ENCODE measurements at regions not wholly inside any gene's neighbourhood (a gene's known extent, or its start where the extent isn't known, plus 50 kb on each side); places are given as distances from the start of the nearest gene placed in this dataset.

DNA sequence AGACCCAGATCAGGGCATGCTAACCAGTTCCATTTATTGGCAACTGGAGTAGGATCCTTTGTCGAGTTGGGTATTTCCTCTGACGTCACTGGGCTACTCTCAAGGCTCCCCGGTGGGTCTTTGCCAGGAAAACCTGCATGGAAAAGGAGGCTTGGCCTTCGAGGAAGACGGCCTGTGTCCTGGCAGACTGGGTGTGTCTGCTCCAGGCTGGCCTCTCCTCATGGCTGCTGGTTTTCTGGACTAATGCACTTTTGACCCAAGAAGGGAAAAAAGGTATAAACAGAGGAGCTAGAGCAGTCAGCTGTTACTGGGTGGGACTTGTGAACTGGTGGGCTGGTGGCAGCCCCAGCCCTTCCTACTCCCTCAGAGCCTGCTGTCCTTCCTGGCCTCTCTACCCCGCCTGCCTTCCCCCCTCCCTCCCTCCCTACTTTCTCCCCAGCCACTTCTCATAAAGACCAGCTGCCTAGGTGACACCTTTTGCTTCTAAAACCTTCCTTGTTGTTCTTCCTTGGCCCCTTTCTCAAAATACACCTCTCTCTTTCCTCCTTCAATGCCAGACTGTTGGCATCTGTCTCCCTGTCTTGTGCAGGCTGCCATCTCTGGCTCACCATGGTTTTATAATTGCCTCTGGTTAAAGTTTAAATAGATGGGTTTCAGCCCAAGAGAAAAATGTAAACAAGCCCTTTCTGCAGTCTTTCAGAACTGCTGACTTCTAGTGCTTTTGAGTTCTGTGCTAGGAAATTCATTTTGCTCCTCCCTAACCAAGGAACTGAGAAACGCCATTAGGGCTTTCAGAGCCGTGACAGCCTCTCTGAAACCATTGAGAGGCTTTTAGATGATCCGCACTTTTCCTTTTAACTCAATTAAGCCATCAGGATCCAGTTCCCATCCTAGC, 101.8 kb upstream of the MKLN1 start:
- TF ChIP-seq, protein P1, sequence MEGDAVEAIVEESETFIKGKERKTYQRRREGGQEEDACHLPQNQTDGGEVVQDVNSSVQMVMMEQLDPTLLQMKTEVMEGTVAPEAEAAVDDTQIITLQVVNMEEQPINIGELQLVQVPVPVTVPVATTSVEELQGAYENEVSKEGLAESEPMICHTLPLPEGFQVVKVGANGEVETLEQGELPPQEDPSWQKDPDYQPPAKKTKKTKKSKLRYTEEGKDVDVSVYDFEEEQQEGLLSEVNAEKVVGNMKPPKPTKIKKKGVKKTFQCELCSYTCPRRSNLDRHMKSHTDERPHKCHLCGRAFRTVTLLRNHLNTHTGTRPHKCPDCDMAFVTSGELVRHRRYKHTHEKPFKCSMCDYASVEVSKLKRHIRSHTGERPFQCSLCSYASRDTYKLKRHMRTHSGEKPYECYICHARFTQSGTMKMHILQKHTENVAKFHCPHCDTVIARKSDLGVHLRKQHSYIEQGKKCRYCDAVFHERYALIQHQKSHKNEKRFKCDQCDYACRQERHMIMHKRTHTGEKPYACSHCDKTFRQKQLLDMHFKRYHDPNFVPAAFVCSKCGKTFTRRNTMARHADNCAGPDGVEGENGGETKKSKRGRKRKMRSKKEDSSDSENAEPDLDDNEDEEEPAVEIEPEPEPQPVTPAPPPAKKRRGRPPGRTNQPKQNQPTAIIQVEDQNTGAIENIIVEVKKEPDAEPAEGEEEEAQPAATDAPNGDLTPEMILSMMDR (IDR thresholded peaks at IDR 0.05; ENCODE audit: insufficient read depth, low read length, severe bottlenecking): no peak
- H3K4me3 ChIP-seq (ENCODE audit: low read depth, low read length): no peak overlapping the region
- peak; percentile 29 for DNase-seq (ENCODE audit: low read depth)
- FAIRE-seq: no peak
- no peaks in the 10 kb centered on the region for H3K36me3 ChIP-seq (ENCODE audit: control insufficient read depth, insufficient read depth, low read length)
- H3K27me3 ChIP-seq (ENCODE audit: control insufficient read depth, insufficient read depth, low read length): no peaks in the 10 kb centered on the region

DNA sequence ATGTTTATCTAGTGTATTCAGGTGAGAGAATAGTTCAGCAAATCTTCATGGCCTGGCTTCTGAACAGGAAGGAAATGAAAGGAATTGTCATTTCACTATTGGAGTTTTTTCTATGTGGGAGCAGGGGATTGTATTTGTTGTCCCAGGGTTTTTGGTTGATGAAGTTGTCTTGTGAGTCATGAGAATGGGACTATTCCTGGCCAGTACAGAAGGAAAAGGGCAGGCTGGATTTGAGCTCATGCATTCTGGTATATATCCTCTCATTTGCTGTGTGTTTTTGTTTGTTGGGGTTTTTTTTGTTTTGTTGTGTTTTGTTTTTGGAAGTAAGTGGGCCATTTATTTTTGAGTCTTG, 101.2 kb upstream of the MKLN1 start:
- H3K27me3 ChIP-seq (ENCODE audit: control insufficient read depth, insufficient read depth, low read length): no peaks in the 10 kb centered on the region
- no peak for FAIRE-seq
- DNase-seq (ENCODE audit: low read depth): no peak
- no peaks in the 10 kb centered on the region for H3K36me3 ChIP-seq (ENCODE audit: control insufficient read depth, insufficient read depth, low read length)
- H3K4me3 ChIP-seq (ENCODE audit: low read depth, low read length): no peak overlapping the region
- TF ChIP-seq, protein P1 (IDR thresholded peaks at IDR 0.05; ENCODE audit: insufficient read depth, low read length, severe bottlenecking): no peak

DNA sequence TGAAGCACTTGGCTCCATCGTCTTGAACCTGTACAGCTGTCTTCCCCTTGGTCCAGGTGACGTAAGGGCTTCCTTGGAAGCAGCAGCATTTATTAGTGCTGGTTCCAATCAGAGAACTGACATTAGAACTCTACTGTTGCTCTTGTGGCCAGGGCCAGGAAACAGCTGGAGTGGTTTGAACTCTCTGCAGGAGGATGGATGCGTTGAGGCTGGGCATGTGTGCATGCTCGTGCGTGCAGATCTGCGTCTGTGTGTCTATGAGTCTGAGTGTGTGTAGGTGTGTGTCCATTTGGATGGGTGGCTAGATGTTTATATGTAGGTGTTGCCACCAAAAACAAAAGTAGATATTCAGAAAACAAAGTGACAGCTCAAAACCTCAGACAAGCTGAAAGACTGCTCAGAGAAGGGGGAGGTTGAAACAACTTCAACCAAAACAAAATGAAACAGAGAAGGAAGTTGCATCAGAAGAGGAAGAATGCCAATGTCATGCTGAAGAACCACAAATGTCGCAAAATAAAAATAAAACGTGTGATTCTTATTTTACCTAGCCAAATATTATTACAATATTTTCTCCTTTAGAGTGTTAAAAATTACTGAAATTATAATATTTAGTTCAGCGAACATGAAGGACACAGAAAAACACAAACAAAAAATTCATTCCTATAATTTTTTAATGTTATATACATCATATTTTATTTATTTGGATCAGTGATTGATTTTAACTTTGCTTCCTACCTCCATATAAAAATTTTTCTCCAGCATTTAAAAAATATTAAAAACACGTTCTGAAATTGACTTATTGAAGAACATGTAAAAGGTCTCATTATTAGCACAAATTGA, 96.1 kb upstream of the MKLN1 start:
- no peak overlapping the region for H3K4me3 ChIP-seq (ENCODE audit: low read depth, low read length)
- no peak for FAIRE-seq
- DNase-seq (ENCODE audit: low read depth): no peak

DNA sequence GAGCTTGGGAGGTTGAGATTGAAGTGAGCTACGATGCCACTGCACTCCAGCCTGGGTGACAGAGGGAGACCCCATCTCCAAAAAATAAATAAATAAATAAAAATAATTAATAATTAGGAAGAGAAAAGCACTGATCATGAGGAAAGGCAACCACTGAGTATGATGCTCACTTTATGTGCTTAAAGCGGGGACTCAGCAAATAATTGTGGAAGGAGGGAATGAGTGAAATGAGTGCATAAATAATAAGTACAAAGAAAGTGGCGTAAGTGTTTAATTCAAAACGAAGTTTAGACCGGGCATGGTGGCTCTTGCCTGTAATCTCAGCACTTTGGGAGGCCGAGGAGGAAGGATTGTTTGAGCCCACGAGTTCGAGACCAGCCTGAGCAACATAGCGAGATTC, 94.9 kb upstream of the MKLN1 start:
- Histone ChIP-seq H3K4me3 (ENCODE audit: low read depth, low read length) (no peak overlapping the region), H3K36me3 (ENCODE audit: control insufficient read depth, insufficient read depth, low read length) (no peaks in the 10 kb centered on the region), H3K27me3 (ENCODE audit: control insufficient read depth, insufficient read depth, low read length) (no peaks in the 10 kb centered on the region)
- FAIRE-seq (no peak), DNase-seq (ENCODE audit: low read depth) (no peak)
- TF ChIP-seq, protein P1 (IDR thresholded peaks at IDR 0.05; ENCODE audit: insufficient read depth, low read length, severe bottlenecking): no peak

More for the DNA sequence above, 96.1 kb upstream of the MKLN1 start:
- TF ChIP-seq, protein P1 (IDR thresholded peaks at IDR 0.05; ENCODE audit: insufficient read depth, low read length, severe bottlenecking): no peak
- H3K27me3 ChIP-seq (ENCODE audit: control insufficient read depth, insufficient read depth, low read length): no peaks in the 10 kb centered on the region
- no peaks in the 10 kb centered on the region for H3K36me3 ChIP-seq (ENCODE audit: control insufficient read depth, insufficient read depth, low read length)

DNA sequence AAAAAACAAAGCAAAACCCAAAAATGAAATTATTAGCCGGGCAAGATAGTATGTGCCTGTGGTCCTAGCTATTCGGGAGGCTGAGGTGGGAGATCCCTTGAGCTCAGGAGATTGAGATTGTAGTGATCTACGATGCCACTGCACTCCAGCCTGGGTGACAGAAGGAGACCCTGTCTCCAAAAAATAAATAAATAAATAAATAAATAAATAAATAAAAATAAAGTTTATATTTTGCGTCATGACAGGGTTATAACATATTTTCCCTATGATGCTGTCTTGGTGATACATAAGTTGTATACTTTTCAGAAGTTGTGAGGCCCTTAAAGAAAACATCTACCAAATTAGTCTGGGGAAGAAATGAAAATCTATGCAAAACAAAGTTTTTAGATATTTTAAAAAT, 94.5 kb upstream of the MKLN1 start:
- H3K36me3 ChIP-seq (ENCODE audit: control insufficient read depth, insufficient read depth, low read length): no peaks in the 10 kb centered on the region
- TF ChIP-seq, protein P1 (IDR thresholded peaks at IDR 0.05; ENCODE audit: insufficient read depth, low read length, severe bottlenecking): no peak
- no peak for FAIRE-seq

More for the DNA sequence above, 94.5 kb upstream of the MKLN1 start:
- H3K27me3 ChIP-seq (ENCODE audit: control insufficient read depth, insufficient read depth, low read length): no peaks in the 10 kb centered on the region
- H3K4me3 ChIP-seq (ENCODE audit: low read depth, low read length): no peak overlapping the region
- no peak for DNase-seq (ENCODE audit: low read depth)

All from bronchial epithelial cell (primary cell).